Calu3 (cell line): ENCODE measurements at regions not wholly inside any gene's neighbourhood (a gene's known extent, or its start where the extent isn't known, plus 50 kb on each side); places are given as distances from the start of the nearest gene placed in this dataset.
"Not testable (repeated sequence)": the region's sequence is repeated elsewhere in the genome, so short reads cannot be mapped to it uniquely, and the experiment has no call there.

Experiments used
- BruUV-seq: library from RNA; stranded (reverse); fragments of 400-500 nt; replicated peaks from 2 replicates; lab custom pipeline; 2021; lab: Mats Ljungman, UMichigan
- CTCF ChIA-PET: fragments of 300-600 bp; sonication (Branson Sonifier 250); formaldehyde crosslinking; loops from one replicate; lab custom pipeline; 2022; ENCODE audit warnings: antibody characterized with exemption; lab: Charles Lee
- DNase-seq: peaks from one replicate; pipeline ENCODE4 v3.0.0; 2022
- H3K27ac Mint-ChIP-seq: one replicate; pipeline ENCODE4 v1.8.0; 2022; ENCODE audit warnings: mixed read lengths; ENCODE audit not compliant: unreplicated experiment
- H3K27me3 Mint-ChIP-seq: one replicate; pipeline ENCODE4 v1.8.0; 2022; ENCODE audit warnings: mixed read lengths; ENCODE audit not compliant: unreplicated experiment
- H3K36me3 Mint-ChIP-seq: one replicate; pipeline ENCODE4 v1.8.0; 2022; ENCODE audit warnings: mild to moderate bottlenecking, moderate library complexity, mixed read lengths; ENCODE audit not compliant: insufficient read depth, unreplicated experiment
- H3K4me1 Mint-ChIP-seq: one replicate; pipeline ENCODE4 v1.8.0; 2022; ENCODE audit warnings: mild to moderate bottlenecking, low read depth, mixed read lengths; ENCODE audit not compliant: unreplicated experiment
- H3K4me3 Mint-ChIP-seq: one replicate; pipeline ENCODE4 v1.8.0; 2022; ENCODE audit warnings: mild to moderate bottlenecking, low read depth, moderate library complexity, mixed read lengths; ENCODE audit not compliant: unreplicated experiment
- H3K9me3 Mint-ChIP-seq: one replicate; pipeline ENCODE4 v1.8.0; 2022; ENCODE audit warnings: low read depth, mixed read lengths; ENCODE audit not compliant: unreplicated experiment
- CTCF ChIP-seq: fragments of 200-600 bp; IDR thresholded peaks from one replicate; pipeline ENCODE4 v1.8.0; 2022; ENCODE audit warnings: antibody characterized with exemption; ENCODE audit not compliant: unreplicated experiment
- intact Hi-C: fragments of 100-400 bp; cut with micrococcal nuclease; formaldehyde crosslinking; loops from one replicate; pipeline ENCODE4 v1.10.0; 2022; ENCODE audit not compliant: unreplicated experiment

- CTCF ChIA-PET, result no interaction called here
Observed at GRCh38 chr5:96112123-96112670, 150.5 kb upstream of the ELL2 start.

GRCh38 chr5:96111080-96111756 is 149.6 kb upstream of the ELL2 start:
- Mint-ChIP-seq H3K4me3 (no peak overlapping the region), H3K9me3 (peaks cover under 1% of the 10 kb centered on the region), H3K4me1 (peaks cover 8% of the 10 kb centered on the region), H3K36me3 (no peaks in the 10 kb centered on the region), H3K27me3 (no peaks in the 10 kb centered on the region), H3K27ac (no peak overlapping the region)
- CTCF ChIA-PET, result no interaction called here
- intact Hi-C loops, result no loop called here
- BruUV-seq, result no TSS peak
- TF ChIP-seq CTCF, result no peak
- no peak for DNase-seq

More at GRCh38 chr5:96112123-96112670, 150.5 kb upstream of the ELL2 start:
- TF ChIP-seq CTCF, result no peak
- Mint-ChIP-seq H3K4me1 (peaks cover 8% of the 10 kb centered on the region), H3K36me3 (no peaks in the 10 kb centered on the region), H3K9me3 (no peaks in the 10 kb centered on the region), H3K27me3 (no peaks in the 10 kb centered on the region), H3K4me3 (no peak overlapping the region), H3K27ac (no peak overlapping the region)
- no peak for DNase-seq
- no TSS peak for BruUV-seq
- intact Hi-C loops, result no loop called here

GRCh38 chr5:96110300-96110699 is 148.6 kb upstream of the ELL2 start:
- no peak overlapping the region for H3K4me3 Mint-ChIP-seq
- CTCF ChIA-PET, result no interaction called here
- peaks cover 4% of the 10 kb centered on the region for H3K9me3 Mint-ChIP-seq
- no TSS peak for BruUV-seq
- no peak for DNase-seq
- TF ChIP-seq CTCF, result no peak
- H3K27me3 Mint-ChIP-seq, result no peaks in the 10 kb centered on the region
- H3K27ac Mint-ChIP-seq, result no peak overlapping the region
- intact Hi-C loops, result no loop called here
- H3K4me1 Mint-ChIP-seq, result peaks cover 7% of the 10 kb centered on the region
- H3K36me3 Mint-ChIP-seq, result no peaks in the 10 kb centered on the region

- H3K9me3 Mint-ChIP-seq, H3K36me3 Mint-ChIP-seq, CTCF ChIA-PET, H3K27ac Mint-ChIP-seq, H3K4me1 Mint-ChIP-seq, BruUV-seq, intact Hi-C loops, DNase-seq, H3K27me3 Mint-ChIP-seq, H3K4me3 Mint-ChIP-seq: not testable (repeated sequence)
Observed at GRCh38 chr5:96108629-96109028, 147.0 kb upstream of the ELL2 start.

GRCh38 chr5:96103829-96104228 is 142.2 kb upstream of the ELL2 start:
- intact Hi-C loops, CTCF ChIA-PET, BruUV-seq, H3K4me3 Mint-ChIP-seq, H3K27ac Mint-ChIP-seq, H3K36me3 Mint-ChIP-seq, H3K4me1 Mint-ChIP-seq, H3K9me3 Mint-ChIP-seq, H3K27me3 Mint-ChIP-seq, DNase-seq: not testable (repeated sequence)
